ENCODE measurements at regions not wholly inside any gene's neighbourhood (a gene's known extent, or its start where the extent isn't known, plus 50 kb on each side); places are given as distances from the start of the nearest gene placed in this dataset.
A peak's percentile ranks its signal among the peaks of the same experiment; 100 is the strongest.

- no peak for DNase-seq
Observed at GRCh38 chr14:98154254-98154653, 1117.7 kb downstream of the BCL11B start.

- no peak for DNase-seq
Observed at GRCh38 chr14:98156411-98156810, 1115.6 kb downstream of the BCL11B start.

GRCh38 chr14:98160901-98161300 lies 1111.1 kb downstream of the BCL11B start:
- no peak for DNase-seq

- no peak for DNase-seq
Observed at GRCh38 chr14:98161356-98161755, 1110.6 kb downstream of the BCL11B start.

- no peak for DNase-seq
Observed at GRCh38 chr14:98162856-98163805, 1108.9 kb downstream of the BCL11B start.

- DNase-seq = no peak
Observed at GRCh38 chr14:98163873-98164272, 1108.1 kb downstream of the BCL11B start.

- no peak for DNase-seq
Observed at GRCh38 chr14:98165976-98166375, 1106.0 kb downstream of the BCL11B start.

GRCh38 chr14:98167275-98167674 lies 1104.7 kb downstream of the BCL11B start:
- no peak for DNase-seq

- no peak for DNase-seq
Observed at GRCh38 chr14:98167705-98168104, 1104.3 kb downstream of the BCL11B start.

GRCh38 chr14:98168211-98168985 lies 1103.6 kb downstream of the BCL11B start:
- no peak for DNase-seq

- no peak for DNase-seq
Observed at GRCh38 chr14:98169170-98169587, 1102.8 kb downstream of the BCL11B start.

GRCh38 chr14:98170575-98170974 lies 1101.4 kb downstream of the BCL11B start:
- DNase-seq = no peak

GRCh38 chr14:98171654-98172053 lies 1100.3 kb downstream of the BCL11B start:
- no peak for DNase-seq

- DNase-seq = no peak
Observed at GRCh38 chr14:98172243-98172778, 1099.7 kb downstream of the BCL11B start.

GRCh38 chr14:98173305-98173704 lies 1098.7 kb downstream of the BCL11B start:
- peak; percentile 6 for DNase-seq

- DNase-seq = no peak
Observed at GRCh38 chr14:98174041-98174440, 1098.0 kb downstream of the BCL11B start.

GRCh38 chr14:98175436-98175835 lies 1096.6 kb downstream of the BCL11B start:
- no peak for DNase-seq

- no peak for DNase-seq
Observed at GRCh38 chr14:98175881-98176280, 1096.1 kb downstream of the BCL11B start.

- DNase-seq = no peak
Observed at GRCh38 chr14:98176892-98177291, 1095.1 kb downstream of the BCL11B start.

- DNase-seq = no peak
Observed at GRCh38 chr14:98177551-98177950, 1094.4 kb downstream of the BCL11B start.

- no peak for DNase-seq
Observed at GRCh38 chr14:98181241-98181640, 1090.8 kb downstream of the BCL11B start.

- no peak for DNase-seq
Observed at GRCh38 chr14:98181768-98182167, 1090.2 kb downstream of the BCL11B start.

GRCh38 chr14:98182393-98183055 lies 1089.5 kb downstream of the BCL11B start:
- DNase-seq = no peak
